GM12873 (cell line): ENCODE measurements at regions not wholly inside any gene's neighbourhood (a gene's known extent, or its start where the extent isn't known, plus 50 kb on each side); places are given as distances from the start of the nearest gene placed in this dataset.

ENCODE experiments used
- TF ChIP-seq, protein P1 (sequence below): IDR thresholded peaks from 2 replicates; pipeline ENCODE4 v1.5.1; 2012; ENCODE audit warnings: low read depth, mild to moderate bottlenecking, moderate library complexity, low read length, control low read depth; ENCODE audit not compliant: insufficient read depth; ENCODE audit errors: missing control alignments

GRCh38 chr3:180117381-180118163 is 80.8 kb upstream of the PEX5L start:
- TF ChIP-seq, protein P1, sequence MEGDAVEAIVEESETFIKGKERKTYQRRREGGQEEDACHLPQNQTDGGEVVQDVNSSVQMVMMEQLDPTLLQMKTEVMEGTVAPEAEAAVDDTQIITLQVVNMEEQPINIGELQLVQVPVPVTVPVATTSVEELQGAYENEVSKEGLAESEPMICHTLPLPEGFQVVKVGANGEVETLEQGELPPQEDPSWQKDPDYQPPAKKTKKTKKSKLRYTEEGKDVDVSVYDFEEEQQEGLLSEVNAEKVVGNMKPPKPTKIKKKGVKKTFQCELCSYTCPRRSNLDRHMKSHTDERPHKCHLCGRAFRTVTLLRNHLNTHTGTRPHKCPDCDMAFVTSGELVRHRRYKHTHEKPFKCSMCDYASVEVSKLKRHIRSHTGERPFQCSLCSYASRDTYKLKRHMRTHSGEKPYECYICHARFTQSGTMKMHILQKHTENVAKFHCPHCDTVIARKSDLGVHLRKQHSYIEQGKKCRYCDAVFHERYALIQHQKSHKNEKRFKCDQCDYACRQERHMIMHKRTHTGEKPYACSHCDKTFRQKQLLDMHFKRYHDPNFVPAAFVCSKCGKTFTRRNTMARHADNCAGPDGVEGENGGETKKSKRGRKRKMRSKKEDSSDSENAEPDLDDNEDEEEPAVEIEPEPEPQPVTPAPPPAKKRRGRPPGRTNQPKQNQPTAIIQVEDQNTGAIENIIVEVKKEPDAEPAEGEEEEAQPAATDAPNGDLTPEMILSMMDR = no peak

GRCh38 chr3:180119567-180119966 is 82.8 kb upstream of the PEX5L start:
- TF ChIP-seq, protein P1 = no peak

DNA sequence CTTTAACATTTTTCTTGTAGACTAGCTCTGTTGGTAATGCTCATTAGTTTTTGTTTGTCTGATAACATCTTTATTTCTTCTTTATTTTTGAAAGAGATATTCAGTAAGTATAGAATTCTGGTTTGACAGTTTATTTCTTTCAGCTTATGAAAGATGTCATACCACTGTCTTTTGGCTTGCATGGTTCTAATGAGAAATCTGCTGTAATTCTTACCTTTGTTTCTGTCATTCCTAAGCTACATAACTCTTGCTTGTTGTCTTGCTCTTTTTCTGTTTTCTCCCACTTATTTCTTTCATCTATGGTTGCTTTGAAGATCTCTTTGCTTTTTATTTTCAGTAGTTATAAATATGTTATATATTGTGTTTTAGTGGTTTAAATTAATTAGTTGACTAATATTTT is 87.2 kb upstream of the PEX5L start:
- TF ChIP-seq, protein P1 = no peak

- TF ChIP-seq, protein P1 = no peak
Measured at GRCh38 chr3:180131169-180131568, 94.4 kb upstream of the PEX5L start.

- TF ChIP-seq, protein P1 = no peak
Measured at GRCh38 chr3:180135101-180135500, 98.4 kb upstream of the PEX5L start.

DNA sequence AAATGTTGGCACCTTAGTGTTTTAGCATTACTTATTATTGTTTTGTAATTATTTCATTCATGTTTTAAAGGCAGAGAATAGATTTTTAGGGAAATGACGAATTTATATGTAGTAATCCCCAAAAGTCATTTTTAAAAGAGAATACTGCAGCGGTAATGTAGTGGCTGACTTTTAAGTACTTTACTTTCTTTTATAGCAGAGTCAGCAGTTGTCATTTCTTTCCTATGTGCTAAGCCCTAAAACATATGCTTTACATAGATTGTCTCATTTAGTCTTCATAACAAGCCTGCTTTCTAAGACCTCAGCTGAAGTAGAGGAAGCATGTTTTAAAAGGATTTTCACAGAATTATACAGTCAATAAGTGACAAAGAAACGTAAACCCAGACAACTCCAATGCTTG is 102.1 kb upstream of the PEX5L start:
- TF ChIP-seq, protein P1 = no peak

DNA sequence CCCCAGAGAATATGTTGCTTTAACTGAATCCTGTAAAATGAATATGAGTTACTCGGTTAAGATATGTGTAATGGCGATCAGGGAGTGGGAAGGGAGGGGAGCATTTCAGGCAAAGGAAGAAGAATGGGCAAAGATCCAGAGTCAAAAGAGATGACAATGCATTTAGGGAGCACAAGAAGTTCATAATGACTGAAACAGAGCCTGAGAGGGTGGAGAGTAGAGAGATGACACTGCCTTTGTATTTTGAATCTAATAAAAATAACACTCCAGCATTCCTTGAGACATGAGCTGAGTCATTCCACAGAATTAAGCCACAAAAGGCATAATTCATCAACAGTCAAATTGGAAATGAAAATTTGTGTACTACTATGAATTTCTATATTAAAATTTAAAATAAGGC is 105.3 kb upstream of the PEX5L start:
- TF ChIP-seq, protein P1 = no peak

DNA sequence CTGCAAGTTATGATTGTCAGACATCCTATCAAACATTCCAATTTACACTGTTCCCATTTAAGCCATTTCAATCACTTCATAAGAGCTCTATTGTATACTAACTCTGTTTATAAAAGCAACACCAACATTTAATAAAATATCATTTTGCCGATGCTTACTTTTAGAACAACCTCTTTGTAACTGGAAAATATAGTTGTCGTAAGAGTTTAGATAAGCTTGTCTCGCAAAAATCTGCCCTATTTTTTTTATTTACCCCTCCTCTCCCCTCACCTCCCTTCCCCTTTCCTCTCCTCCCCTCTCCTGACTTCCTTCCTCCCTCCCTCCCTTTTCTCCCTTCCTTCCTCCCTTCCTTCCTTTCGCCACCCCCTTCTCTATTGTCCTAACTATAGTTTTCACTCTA is 105.7 kb upstream of the PEX5L start:
- TF ChIP-seq, protein P1 = no peak
